ENCODE measurements at regions not wholly inside any gene's neighbourhood (a gene's known extent, or its start where the extent isn't known, plus 50 kb on each side); places are given as distances from the start of the nearest gene placed in this dataset.

GRCh38 chr4:3856604-3857204 lies 90.5 kb downstream of the ADRA2C start:
- TF ChIP-seq CTCF (IDR thresholded peaks at IDR 0.05; ENCODE audit: low read depth, low read length), result no peak
- no peak for TF ChIP-seq EZH2phosphoT487 (IDR thresholded peaks at IDR 0.05; ENCODE audit: low read depth)

Measured in OCI-LY3 (cell line).